SHP77 treated with DMSO at 0.1 percent for 48 hours (cell line): ENCODE measurements at regions not wholly inside any gene's neighbourhood (a gene's known extent, or its start where the extent isn't known, plus 50 kb on each side); places are given as distances from the start of the nearest gene placed in this dataset.
A peak's percentile ranks its signal among the peaks of the same experiment; 100 is the strongest.

Experiments
- DNase-seq: peaks from one replicate; lab custom pipeline; 2025; lab: John Stamatoyannopoulos, UW

GRCh38 chr6:14965424-14966075, 280.3 kb upstream of the JARID2 start:
- no peak for DNase-seq

- DNase-seq, result no peak
These were observed 279.6 kb upstream of the JARID2 start for GRCh38 chr6:14966096-14966905.

GRCh38 chr6:14966906-14967711, 278.8 kb upstream of the JARID2 start:
- DNase-seq, result no peak

GRCh38 chr6:14968056-14968637, 277.7 kb upstream of the JARID2 start:
- DNase-seq, result no peak

- DNase-seq, result no peak
These were observed 276.7 kb upstream of the JARID2 start for GRCh38 chr6:14969126-14969525.

GRCh38 chr6:14972379-14973067, 273.3 kb upstream of the JARID2 start:
- DNase-seq, result no peak

GRCh38 chr6:14974372-14974771, 271.5 kb upstream of the JARID2 start:
- no peak for DNase-seq

- DNase-seq, result no peak
These were observed 270.9 kb upstream of the JARID2 start for GRCh38 chr6:14974792-14975470.

- DNase-seq, result peak; percentile 8
These were observed 270.4 kb upstream of the JARID2 start for GRCh38 chr6:14975471-14975817.

GRCh38 chr6:14977747-14978382, 268.0 kb upstream of the JARID2 start:
- DNase-seq, result no peak

- no peak for DNase-seq
These were observed 263.9 kb upstream of the JARID2 start for GRCh38 chr6:14981960-14982359.

GRCh38 chr6:14983599-14984518, 262.0 kb upstream of the JARID2 start:
- DNase-seq, result no peak

- no peak for DNase-seq
These were observed 261.4 kb upstream of the JARID2 start for GRCh38 chr6:14984519-14984853.

- no peak for DNase-seq
These were observed 260.5 kb upstream of the JARID2 start for GRCh38 chr6:14985366-14985765.

- DNase-seq, result no peak
These were observed 259.5 kb upstream of the JARID2 start for GRCh38 chr6:14986370-14986769.

GRCh38 chr6:14987490-14987889, 258.4 kb upstream of the JARID2 start:
- DNase-seq, result no peak

- DNase-seq, result no peak
These were observed 253.5 kb upstream of the JARID2 start for GRCh38 chr6:14992382-14992781.

- no peak for DNase-seq
These were observed 250.7 kb upstream of the JARID2 start for GRCh38 chr6:14995208-14995607.

- DNase-seq, result no peak
These were observed 249.8 kb upstream of the JARID2 start for GRCh38 chr6:14995966-14996602.
